ENCODE measurements at regions not wholly inside any gene's neighbourhood (a gene's known extent, or its start where the extent isn't known, plus 50 kb on each side); places are given as distances from the start of the nearest gene placed in this dataset.

- Mint-ChIP-seq H3K27ac (no peak overlapping the region), H3K4me1 (no peaks in the 10 kb centered on the region), H3K36me3 (peaks cover 0 to 7% (median 0%) of the 10 kb centered on the region in 3 donors), H3K9me3 (peaks cover 18 to 42% (median 23%) of the 10 kb centered on the region in 6 donors), H3K4me3 (no peak overlapping the region), H3K27me3 (ENCODE audit: low read depth in 3 of 3) (no peaks in the 10 kb centered on the region)
- DNase-seq = no peak
These were observed 1806.1 kb upstream of the MIR17HG start for GRCh38 chr13:89541091-89542030.

GRCh38 chr13:89550938-89551337 is 1796.5 kb upstream of the MIR17HG start:
- Mint-ChIP-seq H3K4me1 (no peaks in the 10 kb centered on the region), H3K9me3 (peaks cover 6 to 30% (median 18%) of the 10 kb centered on the region in 6 donors), H3K27ac (no peak overlapping the region), H3K36me3 (no peaks in the 10 kb centered on the region), H3K4me3 (no peak overlapping the region), H3K27me3 (ENCODE audit: low read depth in 3 of 3) (no peaks in the 10 kb centered on the region)
- no peak for DNase-seq

- Mint-ChIP-seq H3K4me3 (no peak overlapping the region), H3K27me3 (ENCODE audit: low read depth in 3 of 3) (no peaks in the 10 kb centered on the region), H3K9me3 (peaks cover 6 to 33% (median 19%) of the 10 kb centered on the region in 6 donors), H3K36me3 (no peaks in the 10 kb centered on the region), H3K4me1 (no peaks in the 10 kb centered on the region), H3K27ac (no peak overlapping the region)
- DNase-seq = no peak
These were observed 1792.7 kb upstream of the MIR17HG start for GRCh38 chr13:89554801-89555200.

- Mint-ChIP-seq H3K36me3 (no peaks in the 10 kb centered on the region), H3K4me1 (no peaks in the 10 kb centered on the region), H3K4me3 (no peak overlapping the region), H3K9me3 (peaks cover under 1 to 28% (median 16%) of the 10 kb centered on the region in 6 donors), H3K27ac (no peak overlapping the region), H3K27me3 (ENCODE audit: low read depth in 3 of 3) (peaks cover 0 to 1% (median 0%) of the 10 kb centered on the region in 3 donors)
- DNase-seq = no peak
These were observed 1781.9 kb upstream of the MIR17HG start for GRCh38 chr13:89565476-89566100.

GRCh38 chr13:89567025-89567424 is 1780.5 kb upstream of the MIR17HG start:
- H3K9me3 Mint-ChIP-seq = peaks cover 4 to 32% (median 20%) of the 10 kb centered on the region in 6 donors
- H3K4me3 Mint-ChIP-seq = no peak overlapping the region
- H3K36me3 Mint-ChIP-seq = no peaks in the 10 kb centered on the region
- H3K27me3 Mint-ChIP-seq (ENCODE audit: low read depth in 3 of 3) = no peaks in the 10 kb centered on the region
- H3K27ac Mint-ChIP-seq = no peak overlapping the region
- H3K4me1 Mint-ChIP-seq = no peaks in the 10 kb centered on the region
- DNase-seq = no peak

GRCh38 chr13:89568276-89568675 is 1779.2 kb upstream of the MIR17HG start:
- Mint-ChIP-seq H3K27me3 (ENCODE audit: low read depth in 3 of 3) (no peaks in the 10 kb centered on the region), H3K36me3 (no peaks in the 10 kb centered on the region), H3K9me3 (peaks cover 3 to 28% (median 18%) of the 10 kb centered on the region in 6 donors), H3K4me3 (no peak overlapping the region), H3K27ac (no peak overlapping the region), H3K4me1 (no peaks in the 10 kb centered on the region)
- no peak for DNase-seq

- Mint-ChIP-seq H3K9me3 (peaks cover 3 to 31% (median 17%) of the 10 kb centered on the region in 6 donors), H3K27ac (no peak overlapping the region), H3K4me1 (no peaks in the 10 kb centered on the region), H3K4me3 (no peak overlapping the region), H3K36me3 (no peaks in the 10 kb centered on the region), H3K27me3 (ENCODE audit: low read depth in 3 of 3) (no peaks in the 10 kb centered on the region)
- DNase-seq = no peak
These were observed 1778.7 kb upstream of the MIR17HG start for GRCh38 chr13:89568746-89569145.

- Mint-ChIP-seq H3K27me3 (ENCODE audit: low read depth in 3 of 3) (no peaks in the 10 kb centered on the region), H3K4me1 (no peaks in the 10 kb centered on the region), H3K36me3 (no peaks in the 10 kb centered on the region), H3K4me3 (no peak overlapping the region), H3K9me3 (peaks cover 6 to 40% (median 14%) of the 10 kb centered on the region in 6 donors), H3K27ac (no peak overlapping the region)
- no peak for DNase-seq
These were observed 1775.8 kb upstream of the MIR17HG start for GRCh38 chr13:89571676-89572075.

GRCh38 chr13:89574077-89574476 is 1773.4 kb upstream of the MIR17HG start:
- no peak for DNase-seq
- H3K27me3 Mint-ChIP-seq (ENCODE audit: low read depth in 3 of 3) = no peaks in the 10 kb centered on the region
- H3K4me3 Mint-ChIP-seq = no peak overlapping the region
- H3K36me3 Mint-ChIP-seq = no peaks in the 10 kb centered on the region
- no peaks in the 10 kb centered on the region for H3K4me1 Mint-ChIP-seq
- H3K27ac Mint-ChIP-seq = no peak overlapping the region
- H3K9me3 Mint-ChIP-seq = peaks cover 4 to 38% (median 15%) of the 10 kb centered on the region in 6 donors

- no peaks in the 10 kb centered on the region for H3K4me1 Mint-ChIP-seq
- no peaks in the 10 kb centered on the region for H3K27me3 Mint-ChIP-seq (ENCODE audit: low read depth in 3 of 3)
- H3K9me3 Mint-ChIP-seq = peaks cover 3 to 26% (median 7%) of the 10 kb centered on the region in 6 donors
- H3K4me3 Mint-ChIP-seq = no peak overlapping the region
- H3K36me3 Mint-ChIP-seq = no peaks in the 10 kb centered on the region
- DNase-seq = no peak
- H3K27ac Mint-ChIP-seq = no peak overlapping the region
These were observed 1770.2 kb upstream of the MIR17HG start for GRCh38 chr13:89577301-89577700.

GRCh38 chr13:89584058-89584620 is 1763.3 kb upstream of the MIR17HG start:
- H3K27ac Mint-ChIP-seq = no peak overlapping the region
- H3K4me1 Mint-ChIP-seq = no peaks in the 10 kb centered on the region
- peaks cover 0 to 24% (median 10%) of the 10 kb centered on the region in 6 donors for H3K9me3 Mint-ChIP-seq
- no peak overlapping the region for H3K4me3 Mint-ChIP-seq
- H3K27me3 Mint-ChIP-seq (ENCODE audit: low read depth in 3 of 3) = no peaks in the 10 kb centered on the region
- no peak for DNase-seq
- H3K36me3 Mint-ChIP-seq = no peaks in the 10 kb centered on the region

- peaks cover 2 to 43% (median 16%) of the 10 kb centered on the region in 6 donors for H3K9me3 Mint-ChIP-seq
- no peak for DNase-seq
- no peaks in the 10 kb centered on the region for H3K36me3 Mint-ChIP-seq
- H3K4me3 Mint-ChIP-seq = no peak overlapping the region
- no peak overlapping the region for H3K27ac Mint-ChIP-seq
- no peaks in the 10 kb centered on the region for H3K4me1 Mint-ChIP-seq
- peaks cover 0 to 1% (median 0%) of the 10 kb centered on the region in 3 donors for H3K27me3 Mint-ChIP-seq (ENCODE audit: low read depth in 3 of 3)
These were observed 1744.8 kb upstream of the MIR17HG start for GRCh38 chr13:89602655-89603054.

GRCh38 chr13:89603187-89603586 is 1744.3 kb upstream of the MIR17HG start:
- Mint-ChIP-seq H3K4me3 (no peak overlapping the region), H3K4me1 (no peaks in the 10 kb centered on the region), H3K27ac (no peak overlapping the region), H3K27me3 (ENCODE audit: low read depth in 3 of 3) (peaks cover 0 to 1% (median 0%) of the 10 kb centered on the region in 3 donors), H3K36me3 (no peaks in the 10 kb centered on the region), H3K9me3 (peaks cover 2 to 45% (median 16%) of the 10 kb centered on the region in 6 donors)
- no peak for DNase-seq

GRCh38 chr13:89609318-89609717 is 1738.2 kb upstream of the MIR17HG start:
- no peak overlapping the region for H3K4me3 Mint-ChIP-seq
- H3K27me3 Mint-ChIP-seq (ENCODE audit: low read depth in 3 of 3) = no peaks in the 10 kb centered on the region
- H3K36me3 Mint-ChIP-seq = no peaks in the 10 kb centered on the region
- H3K9me3 Mint-ChIP-seq = peaks cover 5 to 31% (median 17%) of the 10 kb centered on the region in 6 donors
- no peak for DNase-seq
- H3K27ac Mint-ChIP-seq = no peak overlapping the region
- H3K4me1 Mint-ChIP-seq = no peaks in the 10 kb centered on the region

Data from immature natural killer cell (primary cell).